ENCODE measurements at regions not wholly inside any gene's neighbourhood (a gene's known extent, or its start where the extent isn't known, plus 50 kb on each side); places are given as distances from the start of the nearest gene placed in this dataset.
A peak's percentile ranks its signal among the peaks of the same experiment; 100 is the strongest.

GRCh38 chr5:166358127-166358830 is 1933.2 kb upstream of the WWC1 start:
- no peak for FAIRE-seq
- no peak overlapping the region for H3K27ac ChIP-seq (ENCODE audit: insufficient read depth, low read depth, low read length)

More at GRCh38 chr5:166358127-166358830, 1933.2 kb upstream of the WWC1 start:
- BruUV-seq (replicated peaks) = no TSS peak
- H3K27me3 ChIP-seq (ENCODE audit: control insufficient read depth in 2 of 2, insufficient read depth in 2 of 2, low read length in 2 of 2) = no peaks in the 10 kb centered on the region
- CTCF ChIA-PET = no interaction called here
- H3K9me3 ChIP-seq (replicated peaks; ENCODE audit: control insufficient read depth, insufficient read depth, low read length) = no peaks in the 10 kb centered on the region
- no peak overlapping the region for H2AFZ ChIP-seq (ENCODE audit: low read depth, low read length)
- no peaks in the 10 kb centered on the region for H3K4me1 ChIP-seq (ENCODE audit: control insufficient read depth, extremely low read depth, insufficient read depth, low read length)
- POLR2A ChIA-PET = no interaction called here
- peak; percentile 4 for DNase-seq (ENCODE audit: low read depth, low spot score)
- dilution Hi-C loops (cut with MboI; ENCODE audit: extremely low pct_ligation_motif_present, low sequenced_read_pairs) = no loop called here
- intact Hi-C loops (cut with micrococcal nuclease) = no loop called here
- H3K4me3 ChIP-seq (replicated peaks in 1 of 3; ENCODE audit: insufficient read depth in 1 of 3, low read depth in 1 of 3, low read length in 3 of 3) = no peak overlapping the region
- no peaks in the 10 kb centered on the region for H4K20me1 ChIP-seq (replicated peaks; ENCODE audit: control insufficient read depth, extremely low read depth, insufficient read depth, low read length)
- H3K79me2 ChIP-seq (ENCODE audit: control insufficient read depth, insufficient read depth, low read length) = no peaks in the 10 kb centered on the region
- H3K9me1 ChIP-seq (replicated peaks; ENCODE audit: control insufficient read depth, extremely low read depth, insufficient read depth, low read length) = no peaks in the 10 kb centered on the region
- H3K9ac ChIP-seq (replicated peaks; ENCODE audit: extremely low read depth, insufficient read depth, low read length) = no peak overlapping the region
- no peaks in the 10 kb centered on the region for H3K36me3 ChIP-seq (ENCODE audit: control insufficient read depth in 2 of 2, extremely low read depth in 1 of 2, insufficient read depth in 2 of 2, low read length in 2 of 2)
- TF ChIP-seq POLR2A (IDR thresholded peaks at IDR 0.05; ENCODE audit: low read depth, low read length) (no peak), MYC (IDR thresholded peaks at IDR 0.05; ENCODE audit: low read depth, low read length) (no peak), POLR2AphosphoS5 (IDR thresholded peaks at IDR 0.05; ENCODE audit: insufficient read depth, low read depth, low read length) (no peak), EZH2 (IDR thresholded peaks at IDR 0.05; ENCODE audit: borderline replicate concordance, low read depth, low read length, severe bottlenecking) (no peak), GATA2 (IDR thresholded peaks at IDR 0.05; ENCODE audit: insufficient read depth, insufficient read length, low read depth, low read length) (no peak), FOS (IDR thresholded peaks at IDR 0.05; ENCODE audit: borderline replicate concordance, insufficient read depth, low read length) (no peak), JUN (IDR thresholded peaks at IDR 0.05; ENCODE audit: borderline replicate concordance, insufficient read depth, insufficient read length, low read depth) (no peak), MAX (IDR thresholded peaks at IDR 0.05; ENCODE audit: insufficient read depth, insufficient read length) (no peak)
- TF ChIP-seq, protein P1, sequence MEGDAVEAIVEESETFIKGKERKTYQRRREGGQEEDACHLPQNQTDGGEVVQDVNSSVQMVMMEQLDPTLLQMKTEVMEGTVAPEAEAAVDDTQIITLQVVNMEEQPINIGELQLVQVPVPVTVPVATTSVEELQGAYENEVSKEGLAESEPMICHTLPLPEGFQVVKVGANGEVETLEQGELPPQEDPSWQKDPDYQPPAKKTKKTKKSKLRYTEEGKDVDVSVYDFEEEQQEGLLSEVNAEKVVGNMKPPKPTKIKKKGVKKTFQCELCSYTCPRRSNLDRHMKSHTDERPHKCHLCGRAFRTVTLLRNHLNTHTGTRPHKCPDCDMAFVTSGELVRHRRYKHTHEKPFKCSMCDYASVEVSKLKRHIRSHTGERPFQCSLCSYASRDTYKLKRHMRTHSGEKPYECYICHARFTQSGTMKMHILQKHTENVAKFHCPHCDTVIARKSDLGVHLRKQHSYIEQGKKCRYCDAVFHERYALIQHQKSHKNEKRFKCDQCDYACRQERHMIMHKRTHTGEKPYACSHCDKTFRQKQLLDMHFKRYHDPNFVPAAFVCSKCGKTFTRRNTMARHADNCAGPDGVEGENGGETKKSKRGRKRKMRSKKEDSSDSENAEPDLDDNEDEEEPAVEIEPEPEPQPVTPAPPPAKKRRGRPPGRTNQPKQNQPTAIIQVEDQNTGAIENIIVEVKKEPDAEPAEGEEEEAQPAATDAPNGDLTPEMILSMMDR (IDR thresholded peaks at IDR 0.05; ENCODE audit: extremely low read depth in 1 of 2, insufficient read depth in 1 of 2, low read depth in 1 of 2, low read length in 2 of 2) = no peak
- H3K4me2 ChIP-seq (ENCODE audit: insufficient read depth, low read length) = no peak overlapping the region

Data from endothelial cell of umbilical vein (primary cell).